ENCODE measurements at regions not wholly inside any gene's neighbourhood (a gene's known extent, or its start where the extent isn't known, plus 50 kb on each side); places are given as distances from the start of the nearest gene placed in this dataset.

GRCh38 chr21:24316277-24316922 is 1290.9 kb downstream of the MRPL39 start:
- DNase-seq: no peak

DNA sequence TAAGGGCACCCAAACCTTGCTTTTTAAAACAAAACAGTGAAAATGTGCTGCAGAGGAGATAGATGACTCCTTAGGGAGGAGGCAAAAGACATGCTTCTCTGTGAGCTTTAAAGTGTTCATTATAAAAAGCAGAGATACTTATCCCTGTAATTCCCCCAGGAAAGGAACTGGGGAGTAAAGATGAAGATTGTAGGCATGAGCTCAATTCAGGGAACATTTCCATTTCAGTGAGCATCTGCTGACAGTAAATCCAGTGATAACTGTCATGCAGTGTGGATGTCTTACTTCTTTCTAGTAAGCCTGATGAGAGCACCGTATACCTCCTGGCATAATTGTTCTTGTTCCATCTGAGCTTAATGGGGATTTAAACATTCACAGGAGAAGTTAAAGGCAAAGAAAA is 1296.5 kb downstream of the MRPL39 start:
- no peak for DNase-seq

GRCh38 chr21:24308183-24308582 is 1299.1 kb downstream of the MRPL39 start:
- DNase-seq: no peak

- no peak for DNase-seq
These were observed 1304.9 kb downstream of the MRPL39 start for GRCh38 chr21:24302400-24302799.

DNA sequence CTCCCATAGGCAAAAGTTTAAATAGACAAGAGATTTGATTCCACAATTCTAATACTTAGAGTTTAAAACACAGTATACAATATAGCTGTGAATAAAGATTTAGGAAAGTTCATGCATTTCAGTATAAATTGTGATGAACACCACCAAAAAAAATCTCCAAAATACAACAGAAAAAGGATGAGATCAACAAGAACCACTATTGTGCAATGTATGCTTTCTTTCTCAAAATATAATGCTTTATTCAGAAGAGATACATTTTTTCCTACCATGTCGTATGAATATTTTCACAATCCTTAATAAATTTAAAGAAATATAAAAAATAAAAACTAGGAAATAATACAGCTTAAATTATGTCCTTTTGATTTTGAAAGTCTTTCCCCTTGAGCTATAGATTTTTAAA is 1309.2 kb downstream of the MRPL39 start:
- DNase-seq: no peak

DNA sequence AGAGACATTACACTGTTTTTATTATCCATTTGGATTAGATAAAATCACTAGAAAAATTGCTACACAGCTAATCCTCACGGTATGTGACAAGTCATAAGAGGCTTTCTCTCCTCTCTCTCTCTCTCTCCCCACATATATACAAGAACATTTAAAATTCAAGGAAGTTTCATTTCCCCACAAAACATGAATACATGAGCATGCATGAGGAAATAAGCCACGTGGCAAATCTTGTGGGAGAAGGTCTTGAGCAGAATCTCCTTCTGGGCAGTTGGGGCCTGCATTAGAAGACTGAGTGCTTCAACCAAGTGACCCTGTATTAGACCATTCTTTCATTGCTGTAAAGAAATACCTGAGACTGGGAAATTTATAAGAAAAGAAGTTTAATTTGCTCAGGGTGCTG is 1313.1 kb downstream of the MRPL39 start:
- no peak for DNase-seq

DNA sequence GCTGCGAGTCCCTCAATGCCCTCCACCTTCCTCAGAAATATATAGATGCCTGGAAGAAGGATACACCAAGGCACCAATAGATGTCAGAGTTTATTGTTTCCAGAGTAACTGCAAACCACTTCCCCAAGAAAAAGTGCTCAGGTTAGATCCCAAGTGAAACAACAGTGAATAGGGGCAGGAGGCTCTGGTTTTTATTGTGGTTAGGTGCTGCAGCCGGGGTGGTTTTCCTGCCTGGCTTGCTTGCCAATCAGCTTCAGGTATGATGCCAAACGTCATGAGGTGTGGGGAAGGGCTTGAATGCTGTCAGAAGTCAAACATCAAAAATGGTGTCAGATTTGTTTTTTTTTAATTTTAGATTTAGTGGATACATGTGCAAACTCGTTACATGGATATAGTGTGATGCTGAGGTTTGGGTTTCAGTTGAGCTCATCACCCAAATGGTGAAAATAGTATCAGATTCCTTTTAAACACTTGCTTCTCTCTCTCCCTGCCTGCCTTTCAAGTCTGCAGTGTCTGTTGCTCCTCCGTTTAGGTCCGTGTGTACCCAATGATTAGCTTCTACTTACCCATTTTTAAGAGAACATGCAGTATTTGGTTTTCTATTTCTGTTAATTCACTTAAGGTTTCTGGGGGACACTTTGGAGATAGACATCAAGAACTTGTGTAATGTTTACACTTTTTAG is 1317.0 kb downstream of the MRPL39 start:
- peak; percentile 17 for DNase-seq

- DNase-seq: no peak
These were observed 1317.7 kb downstream of the MRPL39 start for GRCh38 chr21:24289539-24289938.

- DNase-seq: no peak
These were observed 1326.7 kb downstream of the MRPL39 start for GRCh38 chr21:24280596-24280995.

DNA sequence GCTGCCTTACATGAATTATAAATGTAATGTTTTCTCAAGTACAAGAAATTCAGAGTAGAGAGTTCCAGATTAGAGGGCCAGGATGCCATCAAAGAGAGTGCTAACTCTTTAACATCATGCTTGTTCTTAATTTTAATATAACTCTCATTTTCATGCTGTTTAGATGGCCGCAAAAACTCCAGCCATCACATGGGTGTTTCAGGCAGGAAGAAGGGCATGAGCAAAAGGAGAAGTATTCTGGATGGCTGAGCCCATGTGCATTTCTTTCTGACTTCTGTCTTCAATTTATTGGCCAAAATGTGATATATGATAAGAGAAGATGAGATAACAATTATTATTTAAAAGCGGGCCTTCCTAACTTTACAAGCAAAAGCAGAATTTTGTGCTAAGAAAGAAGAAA is 1328.6 kb downstream of the MRPL39 start:
- no peak for DNase-seq

DNA sequence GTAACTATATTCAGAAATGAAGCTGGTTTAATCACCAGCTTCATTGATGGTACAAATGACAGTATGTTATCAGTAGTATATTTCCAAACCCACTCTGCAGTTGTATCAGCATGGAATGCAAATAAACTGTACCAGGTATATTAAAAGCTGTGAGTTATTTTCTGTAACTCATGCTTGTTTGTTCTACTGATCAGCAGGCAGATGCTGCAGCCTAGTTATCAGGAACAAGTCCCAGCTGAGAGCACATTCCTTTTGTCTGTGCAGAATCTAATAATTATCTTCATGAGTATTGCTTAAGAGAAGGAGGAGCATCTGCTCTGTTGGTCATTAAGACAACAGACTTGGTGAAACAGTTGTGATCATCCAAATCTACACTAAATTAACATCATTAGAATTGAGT is 1331.1 kb downstream of the MRPL39 start:
- no peak for DNase-seq

DNA sequence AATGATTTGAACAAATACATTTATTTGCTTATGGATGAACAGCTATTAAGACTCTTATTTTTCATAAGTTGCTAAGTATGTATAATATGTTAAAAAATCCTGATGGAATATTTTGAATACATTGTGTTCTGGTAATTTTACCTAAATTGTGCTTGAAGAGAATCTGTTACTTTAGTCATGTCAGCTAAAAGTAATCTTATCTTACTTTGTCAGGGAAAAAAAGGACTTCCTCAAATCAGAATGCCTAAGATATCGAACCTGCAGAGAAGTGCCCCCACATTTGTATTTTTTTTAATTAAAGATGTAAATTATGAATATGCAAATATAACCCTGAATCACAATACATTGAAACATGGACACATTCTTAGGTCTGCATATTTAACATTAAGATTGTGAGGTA is 1331.7 kb downstream of the MRPL39 start:
- DNase-seq: no peak

DNA sequence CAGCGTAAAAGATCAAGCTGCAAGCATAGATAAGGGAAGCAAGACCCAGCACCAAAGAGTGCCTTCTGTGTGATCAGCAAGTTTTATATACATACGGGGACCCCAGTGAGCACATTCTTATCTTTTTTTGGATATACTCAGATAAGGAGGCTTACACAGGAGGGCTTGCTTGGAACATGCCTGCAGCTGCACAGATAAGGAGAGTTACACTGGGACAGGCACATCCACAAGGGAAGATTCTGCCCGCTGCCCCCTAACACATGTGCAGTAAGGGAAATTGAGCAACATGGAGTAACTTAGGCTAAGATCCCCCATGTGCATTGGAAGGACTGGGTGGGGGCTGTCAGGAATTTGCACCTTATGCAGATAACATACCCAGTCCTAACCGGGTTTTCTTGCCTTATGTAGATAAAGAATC is 1334.8 kb downstream of the MRPL39 start:
- no peak for DNase-seq

GRCh38 chr21:24265987-24266386 is 1341.3 kb downstream of the MRPL39 start:
- DNase-seq: no peak

DNA sequence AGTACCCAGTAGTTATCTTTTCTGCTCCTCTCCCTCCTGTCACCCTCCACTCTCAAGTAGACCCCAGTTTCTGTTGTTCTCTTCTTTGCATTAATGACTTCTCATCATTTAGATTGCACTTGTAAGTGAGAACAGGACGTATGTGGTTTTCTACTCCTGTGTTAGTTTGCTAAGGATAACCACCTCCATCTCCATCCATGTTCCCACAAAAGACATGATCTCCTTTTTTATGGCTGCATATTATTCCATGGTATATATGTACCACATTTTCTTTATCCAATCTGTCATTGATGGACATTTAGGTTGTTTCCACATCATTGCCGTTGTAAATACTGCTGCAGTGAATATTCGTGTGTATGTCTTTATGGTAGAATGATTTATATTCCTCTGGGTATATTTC is 1346.5 kb downstream of the MRPL39 start:
- DNase-seq: no peak

DNA sequence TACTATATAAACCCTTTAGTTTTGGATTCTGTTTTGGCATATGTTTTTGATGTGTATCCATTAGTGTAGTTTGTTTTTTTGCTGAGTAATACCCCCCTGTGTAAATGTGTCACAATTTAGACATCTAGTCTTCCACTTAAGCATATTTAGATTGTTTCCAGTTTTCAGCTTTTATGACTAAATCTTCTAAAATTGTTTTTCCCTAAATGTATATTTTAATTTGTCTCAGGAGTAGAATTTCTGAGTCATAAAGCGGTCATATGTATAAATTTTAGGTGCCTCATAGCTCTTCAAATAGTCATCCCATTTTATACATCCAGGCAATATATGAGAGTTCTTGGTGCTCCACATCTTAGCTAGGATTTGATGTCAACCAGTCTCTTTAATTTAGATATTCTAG is 1348.0 kb downstream of the MRPL39 start:
- DNase-seq: no peak

DNA sequence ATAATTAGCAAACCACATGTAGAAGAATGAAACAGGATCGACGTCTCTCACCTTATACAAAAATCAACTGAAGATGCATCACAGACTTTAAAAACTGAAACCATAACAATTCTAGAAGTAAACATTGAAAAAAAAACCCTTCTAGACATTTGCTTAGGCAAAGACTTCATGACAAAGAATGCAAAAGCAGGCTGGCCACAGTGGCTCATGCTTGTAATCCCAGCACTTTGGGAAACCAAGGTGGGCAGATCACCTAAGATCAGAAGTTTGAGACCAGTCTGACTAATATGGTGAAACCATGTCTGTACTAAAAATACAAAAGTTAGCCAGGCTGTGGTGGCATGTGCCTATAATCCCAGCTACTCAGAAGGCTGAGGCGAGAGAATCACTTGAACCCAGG is 1351.7 kb downstream of the MRPL39 start:
- DNase-seq: no peak

- DNase-seq: no peak
These were observed 1381.8 kb downstream of the MRPL39 start for GRCh38 chr21:24225431-24225830.

GRCh38 chr21:24224422-24224821 is 1382.9 kb downstream of the MRPL39 start:
- no peak for DNase-seq

GRCh38 chr21:24223624-24224023 is 1383.7 kb downstream of the MRPL39 start:
- no peak for DNase-seq

GRCh38 chr21:24222676-24223075 is 1384.6 kb downstream of the MRPL39 start:
- no peak for DNase-seq

- no peak for DNase-seq
These were observed 1386.8 kb downstream of the MRPL39 start for GRCh38 chr21:24220446-24220845.

DNA sequence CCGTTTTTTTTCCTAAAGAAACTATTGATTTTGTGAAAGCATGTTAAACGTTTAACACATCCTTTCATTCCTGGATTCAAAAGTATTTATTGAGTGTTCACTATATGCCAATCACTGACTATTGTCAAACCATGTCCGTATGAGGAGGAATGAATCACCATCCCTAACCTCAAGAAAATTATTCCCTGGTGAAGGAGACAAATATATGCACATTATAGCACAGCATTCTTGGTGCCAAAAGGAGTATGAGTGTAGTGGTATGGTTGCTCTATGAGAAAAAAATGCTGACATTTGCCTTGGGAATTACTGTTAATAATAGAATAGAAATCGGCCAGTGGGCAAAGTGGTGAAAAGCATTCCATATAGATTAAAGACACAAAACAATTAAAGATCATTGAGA is 1390.1 kb downstream of the MRPL39 start:
- no peak for DNase-seq

DNA sequence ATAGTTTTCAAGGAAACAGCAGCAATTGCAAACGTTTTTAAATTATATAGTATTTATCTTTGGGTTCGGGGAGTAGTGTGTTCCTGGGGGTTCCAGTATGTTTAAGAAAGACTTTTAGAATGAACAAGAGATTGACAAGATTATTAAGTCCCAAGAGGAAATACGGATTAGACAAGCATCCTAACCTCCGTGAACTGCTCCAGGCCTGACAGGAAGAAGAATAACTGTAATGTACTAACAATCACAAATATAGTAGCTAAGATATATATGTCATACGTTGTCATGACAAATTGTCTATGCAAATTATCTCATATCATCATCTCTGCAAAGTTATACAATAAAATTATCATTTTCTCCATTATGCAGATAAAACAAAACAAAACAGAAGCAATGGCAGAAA is 1397.2 kb downstream of the MRPL39 start:
- no peak for DNase-seq
